HEK293 (cell line): ENCODE measurements at regions not wholly inside any gene's neighbourhood (a gene's known extent, or its start where the extent isn't known, plus 50 kb on each side); places are given as distances from the start of the nearest gene placed in this dataset.

ENCODE experiments used
- CTCF ChIA-PET: fragments of 350-600 bp; formaldehyde crosslinking; extraction: SDS; loops from one replicate; lab custom pipeline; 2021; ENCODE audit warnings: antibody characterized with exemption; lab: Yijun Ruan, JAX
- POLR2A ChIA-PET: fragments of 300-600 bp; formaldehyde crosslinking; extraction: SDS; loops from one replicate; lab custom pipeline; 2020; ENCODE audit warnings: antibody characterized with exemption, inconsistent platforms; lab: Yijun Ruan, JAX
- H3K27ac ChIP-seq: fragments of 200-500 bp; sonication (Bioruptor generic); 2 replicates; pipeline ENCODE4 v1.5.1; 2014; ENCODE audit warnings: low read depth, low read length, control low read depth, inconsistent platforms; ENCODE audit errors: extremely low read depth
- H3K36me3 ChIP-seq, 2 experiments: fragments of 200-500 bp in 1 of 2; sonication (Bioruptor generic) in 1 of 2; 1 replicate in 1 of 2; 2 replicates in 1 of 2; pipeline ENCODE4 v1.5.1; 2014 to 2017; ENCODE audit warnings: inconsistent platforms in 2 of 2, low read length in 2 of 2; ENCODE audit not compliant: control insufficient read depth in 2 of 2, insufficient read depth in 1 of 2
- H3K4me1 ChIP-seq: fragments of 200-500 bp; sonication (Bioruptor generic); 2 replicates; pipeline ENCODE4 v1.5.1; 2014; ENCODE audit warnings: mild to moderate bottlenecking, low read length, inconsistent platforms; ENCODE audit not compliant: control insufficient read depth, insufficient read depth
- H3K4me3 ChIP-seq: 2 replicates; pipeline ENCODE4 v1.5.1; 2011; ENCODE audit warnings: low read depth, mild to moderate bottlenecking, control low read depth, low read length, moderate library complexity
- H3K9me3 ChIP-seq: fragments of 200-500 bp; sonication (Bioruptor generic); 2 replicates; pipeline ENCODE4 v1.5.1; 2014; ENCODE audit warnings: low read depth, low read length, inconsistent platforms; ENCODE audit not compliant: control insufficient read depth, insufficient read depth
- CTCF ChIP-seq: fragments of 450-650 bp; formaldehyde crosslinking; IDR thresholded peaks from 2 replicates; pipeline ENCODE4 v1.5.1; 2016; ENCODE audit warnings: missing biosample characterization, missing genetic modification characterization
- INSM2 ChIP-seq: fragments of 450-650 bp; formaldehyde crosslinking; IDR thresholded peaks from 2 replicates; pipeline ENCODE4 v1.5.1; 2016; ENCODE audit warnings: missing biosample characterization, missing genetic modification characterization
- MYNN ChIP-seq: fragments of 450-650 bp; formaldehyde crosslinking; IDR thresholded peaks from 2 replicates; pipeline ENCODE4 v1.5.1; 2016; ENCODE audit warnings: missing biosample characterization, missing genetic modification characterization, borderline replicate concordance
- MZF1 ChIP-seq: fragments of 450-650 bp; formaldehyde crosslinking; IDR thresholded peaks from 2 replicates; pipeline ENCODE4 v1.5.1; 2017; ENCODE audit warnings: missing biosample characterization, missing genetic modification characterization, borderline replicate concordance
- SALL2 ChIP-seq: fragments of 450-650 bp; formaldehyde crosslinking; IDR thresholded peaks from 2 replicates; pipeline ENCODE4 v1.5.0; 2017; ENCODE audit warnings: missing biosample characterization, mild to moderate bottlenecking, missing genetic modification characterization, borderline replicate concordance
- ZBTB21 ChIP-seq: fragments of 450-650 bp; formaldehyde crosslinking; IDR thresholded peaks from 2 replicates; pipeline ENCODE4 v1.5.1; 2017; ENCODE audit warnings: missing biosample characterization, missing genetic modification characterization
- ZBTB6 ChIP-seq: fragments of 450-650 bp; formaldehyde crosslinking; IDR thresholded peaks from 2 replicates; pipeline ENCODE4 v1.5.1; 2017; ENCODE audit warnings: missing biosample characterization, missing genetic modification characterization
- ZFP37 ChIP-seq: fragments of 450-650 bp; formaldehyde crosslinking; IDR thresholded peaks from 2 replicates; pipeline ENCODE4 v1.5.1; 2016; ENCODE audit warnings: missing biosample characterization, missing genetic modification characterization
- ZNF133 ChIP-seq: fragments of 450-650 bp; formaldehyde crosslinking; IDR thresholded peaks from 2 replicates; pipeline ENCODE4 v1.5.1; 2016; ENCODE audit warnings: missing biosample characterization, missing genetic modification characterization
- ZNF138 ChIP-seq: fragments of 450-650 bp; formaldehyde crosslinking; IDR thresholded peaks from 2 replicates; pipeline ENCODE4 v1.5.1; 2016; ENCODE audit warnings: missing biosample characterization, missing genetic modification characterization, borderline replicate concordance
- ZNF362 ChIP-seq: fragments of 450-650 bp; formaldehyde crosslinking; IDR thresholded peaks from 2 replicates; pipeline ENCODE4 v1.5.1; 2016; ENCODE audit warnings: missing biosample characterization, missing genetic modification characterization
- ZNF518A ChIP-seq: fragments of 450-650 bp; formaldehyde crosslinking; conservative IDR thresholded peaks from 2 replicates; pipeline ENCODE4 v1.5.1; 2016; ENCODE audit warnings: low read depth, missing biosample characterization, missing genetic modification characterization
- ZNF548 ChIP-seq: fragments of 450-650 bp; formaldehyde crosslinking; IDR thresholded peaks from 2 replicates; pipeline ENCODE4 v1.5.1; 2016; ENCODE audit warnings: missing biosample characterization, missing genetic modification characterization
- ZNF704 ChIP-seq: fragments of 450-650 bp; formaldehyde crosslinking; IDR thresholded peaks from 2 replicates; pipeline ENCODE4 v1.5.1; 2016; ENCODE audit warnings: missing biosample characterization, missing genetic modification characterization
- ZNF830 ChIP-seq: fragments of 450-650 bp; IDR thresholded peaks from 2 replicates; pipeline ENCODE4 v1.5.0; 2018; ENCODE audit warnings: missing biosample characterization, missing genetic modification characterization, low read depth, mild to moderate bottlenecking, moderate library complexity

GRCh38 chr9:78544230-78544629 lies 247.3 kb downstream of the PSAT1 start:
- H3K36me3 ChIP-seq, result no peaks in the 10 kb centered on the region
- no peak overlapping the region for H3K4me3 ChIP-seq
- H3K27ac ChIP-seq, result no peak overlapping the region
- CTCF ChIA-PET, result interaction anchor here (0.6 to 0.9 kb wide), 3 partner anchors 15 to 121 kb away, joined by 3 read pairs; no protein-coding TSS in a partner anchor
- H3K9me3 ChIP-seq, result no peaks in the 10 kb centered on the region
- POLR2A ChIA-PET, result no interaction called here
- no peaks in the 10 kb centered on the region for H3K4me1 ChIP-seq
- TF ChIP-seq ZNF362 (tag by site-specific recombination), result no peak
- TF ChIP-seq ZNF830 (tag by site-specific recombination), result no peak
- no peak for TF ChIP-seq ZNF518A (tag by site-specific recombination)
- TF ChIP-seq ZNF138, result no peak
- TF ChIP-seq ZBTB6 (tag by site-specific recombination), result no peak
- no peak for TF ChIP-seq SALL2 (tag by site-specific recombination)
- no peak for TF ChIP-seq INSM2 (tag by site-specific recombination)
- no peak for TF ChIP-seq ZNF133
- TF ChIP-seq ZBTB21 (tag by site-specific recombination), result no peak
- TF ChIP-seq ZFP37, result no peak
- no peak for TF ChIP-seq CTCF
- no peak for TF ChIP-seq ZNF704 (tag by site-specific recombination)
- TF ChIP-seq MZF1 (tag by site-specific recombination), result no peak
- no peak for TF ChIP-seq MYNN (tag by site-specific recombination)
- no peak for TF ChIP-seq ZNF548 (tag by site-specific recombination)
